ENCODE measurements at regions not wholly inside any gene's neighbourhood (a gene's known extent, or its start where the extent isn't known, plus 50 kb on each side); places are given as distances from the start of the nearest gene placed in this dataset.

DNA sequence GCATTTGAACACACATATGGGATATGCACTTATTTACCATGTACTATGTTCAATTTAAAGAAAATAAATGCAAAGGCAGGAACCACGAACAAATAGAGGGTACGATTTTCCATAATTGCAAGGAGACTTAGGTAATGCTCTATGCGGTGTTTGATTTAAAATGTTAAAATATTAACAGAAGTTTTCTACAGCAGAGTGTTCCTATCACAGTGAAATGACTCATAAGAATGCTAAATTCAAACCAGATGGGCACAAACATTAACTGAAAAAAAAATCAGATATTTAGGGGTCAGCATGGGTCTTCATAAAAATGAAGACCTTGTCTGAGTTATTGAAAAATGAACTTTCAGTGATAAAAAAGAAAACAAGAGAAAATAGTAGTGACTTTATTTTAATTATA is 65.4 kb downstream of the LLPH start:
- no peaks in the 10 kb centered on the region for H3K23me2 ChIP-seq (ENCODE audit: insufficient read length, low read depth, low read length, poor library complexity, severe bottlenecking)
- H3K4me3 Mint-ChIP-seq = no peak overlapping the region
- H3K4me1 ChIP-seq (ENCODE audit: insufficient read depth, low read length) = peaks cover 5% of the 10 kb centered on the region; the same call in 1 of the 2 replicates
- H2AFZ ChIP-seq (ENCODE audit: low read length) = no peak overlapping the region
- no peaks in the 10 kb centered on the region for H3K79me2 ChIP-seq (ENCODE audit: insufficient read depth, low read length)
- no peak overlapping the region for H4K5ac ChIP-seq (ENCODE audit: insufficient read length, low read depth, low read length)
- no peak overlapping the region for H3K18ac ChIP-seq (ENCODE audit: insufficient read length, low read depth, low read length)
- no peak overlapping the region for H3K14ac ChIP-seq (ENCODE audit: insufficient read depth, low read length)
- H4K8ac ChIP-seq (replicated peaks; ENCODE audit: insufficient read length, low read depth, low read length) = no peak overlapping the region
- no peak overlapping the region for H2BK20ac ChIP-seq (ENCODE audit: low read depth, low read length, poor library complexity, severe bottlenecking)
- no CpG with 5 or more reads among the region's 3 CpGs for WGBS (ENCODE audit: extremely low coverage, insufficient read length, low lambda C conversion rate)
- no peak overlapping the region for H3K9ac ChIP-seq (ENCODE audit: extremely low read depth, insufficient read length, low read length)
- H3K36me3 Mint-ChIP-seq (ENCODE audit: insufficient read depth in 1 of 3, low read depth in 3 of 3) = no peaks in the 10 kb centered on the region
- no peaks in the 10 kb centered on the region for H3K27me3 ChIP-seq (ENCODE audit: insufficient read depth, low read length)
- no peak overlapping the region for H3K4ac ChIP-seq (ENCODE audit: low read depth, low read length)
- no peak overlapping the region for H2BK5ac ChIP-seq (ENCODE audit: insufficient read length, low read length)
- no peak overlapping the region for H2AK5ac ChIP-seq (ENCODE audit: insufficient read length, low read length)
- H3K23ac ChIP-seq (ENCODE audit: insufficient read length, low read depth, low read length) = no peak overlapping the region
- no peak overlapping the region for H3K56ac ChIP-seq (ENCODE audit: insufficient read length, low read depth, low read length)
- no peak overlapping the region for H3T11ph ChIP-seq (ENCODE audit: low read length)
- no peak overlapping the region for H4K91ac ChIP-seq (ENCODE audit: insufficient read length, low read depth, low read length)
- no peaks in the 10 kb centered on the region for H4K20me1 ChIP-seq (ENCODE audit: control insufficient read depth, insufficient read depth, insufficient read length)
- H3K27ac ChIP-seq (ENCODE audit: insufficient read length, low read depth, low read length) = no peak overlapping the region
- H2BK12ac ChIP-seq (ENCODE audit: insufficient read length, low read depth, low read length) = no peak overlapping the region
- H2BK15ac ChIP-seq (ENCODE audit: low read depth, low read length) = no peak overlapping the region
- peaks cover 32 to 44% of the 10 kb centered on the region in 2 experiments for H3K4me1 Mint-ChIP-seq
- H2BK120ac ChIP-seq (ENCODE audit: low read depth, low read length, poor library complexity, severe bottlenecking) = no peak overlapping the region
- no peaks in the 10 kb centered on the region for H3K27me3 Mint-ChIP-seq (ENCODE audit: low read depth)
- no peak for DNase-seq
- TF ChIP-seq, protein P1, sequence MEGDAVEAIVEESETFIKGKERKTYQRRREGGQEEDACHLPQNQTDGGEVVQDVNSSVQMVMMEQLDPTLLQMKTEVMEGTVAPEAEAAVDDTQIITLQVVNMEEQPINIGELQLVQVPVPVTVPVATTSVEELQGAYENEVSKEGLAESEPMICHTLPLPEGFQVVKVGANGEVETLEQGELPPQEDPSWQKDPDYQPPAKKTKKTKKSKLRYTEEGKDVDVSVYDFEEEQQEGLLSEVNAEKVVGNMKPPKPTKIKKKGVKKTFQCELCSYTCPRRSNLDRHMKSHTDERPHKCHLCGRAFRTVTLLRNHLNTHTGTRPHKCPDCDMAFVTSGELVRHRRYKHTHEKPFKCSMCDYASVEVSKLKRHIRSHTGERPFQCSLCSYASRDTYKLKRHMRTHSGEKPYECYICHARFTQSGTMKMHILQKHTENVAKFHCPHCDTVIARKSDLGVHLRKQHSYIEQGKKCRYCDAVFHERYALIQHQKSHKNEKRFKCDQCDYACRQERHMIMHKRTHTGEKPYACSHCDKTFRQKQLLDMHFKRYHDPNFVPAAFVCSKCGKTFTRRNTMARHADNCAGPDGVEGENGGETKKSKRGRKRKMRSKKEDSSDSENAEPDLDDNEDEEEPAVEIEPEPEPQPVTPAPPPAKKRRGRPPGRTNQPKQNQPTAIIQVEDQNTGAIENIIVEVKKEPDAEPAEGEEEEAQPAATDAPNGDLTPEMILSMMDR (conservative IDR thresholded peaks at IDR 0.05) = no peak
- H3K9me3 Mint-ChIP-seq = peaks cover 0 to 3% of the 10 kb centered on the region in 2 experiments; a peak in 1 of 5 replicates
- no peak overlapping the region for H3K27ac Mint-ChIP-seq
- no peaks in the 10 kb centered on the region for H3K9me3 ChIP-seq (ENCODE audit: control insufficient read depth, low read depth, low read length)
- no peaks in the 10 kb centered on the region for H3K79me1 ChIP-seq (ENCODE audit: insufficient read depth, low read depth, low read length, poor library complexity, severe bottlenecking)
- no peak overlapping the region for H3K4me2 ChIP-seq (ENCODE audit: insufficient read depth, insufficient read length, low read length)

All from H9 (cell line).